Stomach (tissue), 4 donors: ENCODE measurements at regions not wholly inside any gene's neighbourhood (a gene's known extent, or its start where the extent isn't known, plus 50 kb on each side); places are given as distances from the start of the nearest gene placed in this dataset.

Experiments
- CTCF ChIP-seq, 7 experiments: fragments of 450-650 bp in 4 of 7; fragments of 200-600 bp in 3 of 7; sonication (generic) in 3 of 7; IDR thresholded peaks; one replicate each; pipeline ENCODE4 v1.5.1; 2016 to 2019; ENCODE audit warnings: antibody characterized with exemption in 7 of 7, control low read depth in 2 of 7, mild to moderate bottlenecking in 1 of 7
- EP300 ChIP-seq: sonication (generic); formaldehyde crosslinking; IDR thresholded peaks from one replicate; pipeline ENCODE4 v1.6.1; 2017; ENCODE audit warnings: antibody characterized with exemption
- POLR2A ChIP-seq, 4 donors: fragments of 450-650 bp; IDR thresholded peaks; one replicate each; pipeline ENCODE4 v1.6.1; 2016; ENCODE audit warnings: antibody characterized with exemption in 4 of 4, control low read depth in 2 of 4, mild to moderate bottlenecking in 1 of 4, moderate library complexity in 1 of 4
- POLR2AphosphoS5 ChIP-seq, 3 donors: sonication (generic); formaldehyde crosslinking; IDR thresholded peaks; one replicate each; pipeline ENCODE4 v1.6.1; 2016; ENCODE audit warnings: antibody characterized with exemption in 3 of 3

GRCh38 chr6:100101644-100102043 lies 107.6 kb upstream of the MCHR2 start:
- TF ChIP-seq POLR2A (IDR thresholded peaks at IDR 0.05) (no peak), CTCF (IDR thresholded peaks at IDR 0.05) (no peak), POLR2AphosphoS5 (IDR thresholded peaks at IDR 0.05) (no peak), EP300 (no peak)
